K562 (cell line): ENCODE measurements at regions not wholly inside any gene's neighbourhood (a gene's known extent, or its start where the extent isn't known, plus 50 kb on each side); places are given as distances from the start of the nearest gene placed in this dataset.
A peak's percentile ranks its signal among the peaks of the same experiment; 100 is the strongest.

Source experiments
- ARID3B ChIP-seq: fragments of 250-450 bp; sonication (Bioruptor Pico); IDR thresholded peaks from 2 replicates; pipeline ENCODE4 v1.4.0; 2020; ENCODE audit warnings: borderline replicate concordance
- CAMTA2 ChIP-seq: fragments of 250-450 bp; sonication (Bioruptor Pico); conservative IDR thresholded peaks from 2 replicates; pipeline ENCODE4 v1.5.1; 2022
- CEBPG ChIP-seq, 3 experiments: fragments of 200-800 bp in 1 of 3; sonication (Bioruptor generic) in 1 of 3; sonication (generic) in 1 of 3; formaldehyde crosslinking in 1 of 3; IDR thresholded peaks in 2 of 3; conservative IDR thresholded peaks in 1 of 3; 2 replicates each; pipeline versions ENCODE4 v1.6.1 to v1.8.0; 2016 to 2022; ENCODE audit warnings: missing compliant biosample characterization in 2 of 3, missing genetic modification characterization in 2 of 3, mild to moderate bottlenecking in 1 of 3, missing genetic modification reagents in 1 of 3
- DMBX1 ChIP-seq: fragments of 250-450 bp; sonication (Bioruptor Pico); IDR thresholded peaks from 2 replicates; pipeline ENCODE4 v1.8.0; 2022; ENCODE audit warnings: inconsistent platforms, mild to moderate bottlenecking, moderate library complexity, borderline replicate concordance
- E4F1 ChIP-seq: fragments of 250-450 bp; sonication (Bioruptor Pico); IDR thresholded peaks from 2 replicates; pipeline ENCODE4 v1.5.0; 2021; ENCODE audit warnings: mild to moderate bottlenecking, borderline replicate concordance
- KAT8 ChIP-seq: fragments of 450-650 bp; IDR thresholded peaks from 2 replicates; pipeline ENCODE4 v1.6.1; 2016; ENCODE audit warnings: low read depth, mild to moderate bottlenecking
- MGA ChIP-seq: fragments of 450-650 bp; IDR thresholded peaks from 2 replicates; pipeline ENCODE4 v1.6.1; 2016; ENCODE audit warnings: mild to moderate bottlenecking, moderate library complexity
- XRCC3 ChIP-seq: fragments of 450-650 bp; IDR thresholded peaks from 2 replicates; pipeline ENCODE4 v1.6.1; 2017; ENCODE audit warnings: mild to moderate bottlenecking, moderate library complexity
- ZBTB1 ChIP-seq: sonication (generic); formaldehyde crosslinking; IDR thresholded peaks from 2 replicates; pipeline ENCODE4 v1.8.1; 2023; ENCODE audit warnings: missing genetic modification reagents, low read depth, mild to moderate bottlenecking, borderline replicate concordance
- ZNF445 ChIP-seq: fragments of 250-450 bp; sonication (Bioruptor Pico); IDR thresholded peaks from 2 replicates; pipeline ENCODE4 v1.4.0; 2020; ENCODE audit warnings: low read depth, mild to moderate bottlenecking, moderate library complexity
- ZNF644 ChIP-seq: fragments of 200-800 bp; sonication (Bioruptor generic); IDR thresholded peaks from 2 replicates; pipeline ENCODE4 v1.6.1; 2016; ENCODE audit warnings: low read depth, missing genetic modification characterization, missing compliant biosample characterization
- ZNF766 ChIP-seq: fragments of 200-800 bp; sonication (Bioruptor generic); conservative IDR thresholded peaks from 2 replicates; pipeline ENCODE4 v1.6.1; 2016; ENCODE audit warnings: missing genetic modification characterization, missing compliant biosample characterization

GRCh38 chr15:67908756-67909155, 68.9 kb upstream of the RNU6-1 start (continued):
- no peak for TF ChIP-seq MGA
- no peak for TF ChIP-seq XRCC3
- no peak for TF ChIP-seq ZBTB1 (CRISPR knock-in tag)
- no peak for TF ChIP-seq KAT8
- no peak for TF ChIP-seq ZNF445 (CRISPR knock-in tag)
- no peak for TF ChIP-seq E4F1 (CRISPR knock-in tag)
- TF ChIP-seq ZNF766 (CRISPR knock-in tag) = no peak
- TF ChIP-seq ZNF644 (tag) = no peak
- TF ChIP-seq CEBPG (CRISPR knock-in tag; IDR thresholded peaks at IDR 0.05) = no peak
- TF ChIP-seq CEBPG (tag; conservative IDR thresholded peaks at IDR 0.05 in 1 of 2, IDR thresholded peaks at IDR 0.05 in 1 of 2) = no peak
- no peak for TF ChIP-seq CAMTA2 (CRISPR knock-in tag)
- no peak for TF ChIP-seq ARID3B (CRISPR knock-in tag)
- TF ChIP-seq DMBX1 = 0 out of 2 replicates have a peak, but pooled peaks have one; percentile 41
